ENCODE measurements at regions not wholly inside any gene's neighbourhood (a gene's known extent, or its start where the extent isn't known, plus 50 kb on each side); places are given as distances from the start of the nearest gene placed in this dataset.

DNA sequence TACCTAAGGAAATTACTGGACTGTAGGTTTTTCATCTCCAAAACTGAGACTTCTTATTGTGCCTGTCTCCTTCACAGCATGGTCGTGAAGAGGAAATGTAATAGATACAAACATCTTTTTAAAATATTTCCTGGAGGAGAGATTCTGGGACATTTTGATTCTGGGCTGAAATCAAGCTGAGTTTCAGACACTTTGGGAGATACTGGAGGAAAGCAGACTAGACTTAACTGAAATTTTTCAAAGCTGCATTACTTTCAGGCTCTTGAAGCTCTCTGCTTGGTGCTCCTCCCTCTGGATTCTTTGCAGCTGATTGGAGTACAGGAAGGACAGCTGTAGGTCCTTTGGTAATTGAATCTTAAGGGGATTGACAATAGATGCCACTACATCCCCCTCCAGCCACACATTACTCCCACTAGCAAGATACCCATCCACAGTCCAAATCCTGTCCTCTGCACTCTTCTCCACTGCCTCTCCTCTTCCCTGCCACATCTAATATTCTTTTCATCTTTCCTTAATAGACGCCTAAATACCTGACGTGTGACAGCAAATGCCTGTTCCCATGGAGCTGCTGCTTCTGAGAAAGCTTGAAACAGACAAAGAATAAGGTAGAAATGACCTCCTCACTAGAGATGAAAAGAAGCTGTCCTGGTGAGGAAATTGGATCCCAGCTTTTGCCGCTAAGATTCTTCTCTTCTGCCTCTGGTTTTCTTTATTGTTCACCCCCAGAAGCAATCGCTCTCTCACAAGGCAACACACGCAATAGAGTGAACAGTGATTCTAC lies 111.5 kb upstream of the PHYHIPL start:
- Histone ChIP-seq H3K9me2 (ENCODE audit: insufficient read depth, low read length) (no peaks in the 10 kb centered on the region), H3F3A (ENCODE audit: insufficient read depth, low read length, poor library complexity, severe bottlenecking) (peaks cover 4% of the 10 kb centered on the region), H3K4me3 (ENCODE audit: low read length) (peak overlapping the region; percentile 32), H3K9me3 (ENCODE audit: low read length) (no peaks in the 10 kb centered on the region), H4K20me1 (ENCODE audit: insufficient read depth) (no peaks in the 10 kb centered on the region), H3K27me3 (ENCODE audit: insufficient read depth, low read depth, low read length) (no peaks in the 10 kb centered on the region), H2AFZ (ENCODE audit: low read depth, low read length) (no peak overlapping the region), H3K36me3 (ENCODE audit: insufficient read depth, low read length) (no peaks in the 10 kb centered on the region), H3K27ac (ENCODE audit: low read length) (peak overlapping the region; percentile 71), H3K79me2 (replicated peaks; ENCODE audit: insufficient read depth, low read length) (no peaks in the 10 kb centered on the region), H3K4me2 (ENCODE audit: low read length) (no peak overlapping the region), H3K9ac (ENCODE audit: low read length) (peak overlapping the region; percentile 41)
- TF ChIP-seq TAF1 (IDR thresholded peaks at IDR 0.05; ENCODE audit: low read depth) (no peak), POLR2AphosphoS5 (IDR thresholded peaks at IDR 0.05) (peak; percentile 36), SMC3 (conservative IDR thresholded peaks at IDR 0.05; ENCODE audit: poor library complexity) (peak; percentile 26), EP300 (conservative IDR thresholded peaks at IDR 0.05; ENCODE audit: poor library complexity, severe bottlenecking) (peak; percentile 57)
- TF ChIP-seq, protein P1, sequence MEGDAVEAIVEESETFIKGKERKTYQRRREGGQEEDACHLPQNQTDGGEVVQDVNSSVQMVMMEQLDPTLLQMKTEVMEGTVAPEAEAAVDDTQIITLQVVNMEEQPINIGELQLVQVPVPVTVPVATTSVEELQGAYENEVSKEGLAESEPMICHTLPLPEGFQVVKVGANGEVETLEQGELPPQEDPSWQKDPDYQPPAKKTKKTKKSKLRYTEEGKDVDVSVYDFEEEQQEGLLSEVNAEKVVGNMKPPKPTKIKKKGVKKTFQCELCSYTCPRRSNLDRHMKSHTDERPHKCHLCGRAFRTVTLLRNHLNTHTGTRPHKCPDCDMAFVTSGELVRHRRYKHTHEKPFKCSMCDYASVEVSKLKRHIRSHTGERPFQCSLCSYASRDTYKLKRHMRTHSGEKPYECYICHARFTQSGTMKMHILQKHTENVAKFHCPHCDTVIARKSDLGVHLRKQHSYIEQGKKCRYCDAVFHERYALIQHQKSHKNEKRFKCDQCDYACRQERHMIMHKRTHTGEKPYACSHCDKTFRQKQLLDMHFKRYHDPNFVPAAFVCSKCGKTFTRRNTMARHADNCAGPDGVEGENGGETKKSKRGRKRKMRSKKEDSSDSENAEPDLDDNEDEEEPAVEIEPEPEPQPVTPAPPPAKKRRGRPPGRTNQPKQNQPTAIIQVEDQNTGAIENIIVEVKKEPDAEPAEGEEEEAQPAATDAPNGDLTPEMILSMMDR (IDR thresholded peaks at IDR 0.05; ENCODE audit: poor library complexity, severe bottlenecking), result no peak
- TF ChIP-seq, protein P2, sequence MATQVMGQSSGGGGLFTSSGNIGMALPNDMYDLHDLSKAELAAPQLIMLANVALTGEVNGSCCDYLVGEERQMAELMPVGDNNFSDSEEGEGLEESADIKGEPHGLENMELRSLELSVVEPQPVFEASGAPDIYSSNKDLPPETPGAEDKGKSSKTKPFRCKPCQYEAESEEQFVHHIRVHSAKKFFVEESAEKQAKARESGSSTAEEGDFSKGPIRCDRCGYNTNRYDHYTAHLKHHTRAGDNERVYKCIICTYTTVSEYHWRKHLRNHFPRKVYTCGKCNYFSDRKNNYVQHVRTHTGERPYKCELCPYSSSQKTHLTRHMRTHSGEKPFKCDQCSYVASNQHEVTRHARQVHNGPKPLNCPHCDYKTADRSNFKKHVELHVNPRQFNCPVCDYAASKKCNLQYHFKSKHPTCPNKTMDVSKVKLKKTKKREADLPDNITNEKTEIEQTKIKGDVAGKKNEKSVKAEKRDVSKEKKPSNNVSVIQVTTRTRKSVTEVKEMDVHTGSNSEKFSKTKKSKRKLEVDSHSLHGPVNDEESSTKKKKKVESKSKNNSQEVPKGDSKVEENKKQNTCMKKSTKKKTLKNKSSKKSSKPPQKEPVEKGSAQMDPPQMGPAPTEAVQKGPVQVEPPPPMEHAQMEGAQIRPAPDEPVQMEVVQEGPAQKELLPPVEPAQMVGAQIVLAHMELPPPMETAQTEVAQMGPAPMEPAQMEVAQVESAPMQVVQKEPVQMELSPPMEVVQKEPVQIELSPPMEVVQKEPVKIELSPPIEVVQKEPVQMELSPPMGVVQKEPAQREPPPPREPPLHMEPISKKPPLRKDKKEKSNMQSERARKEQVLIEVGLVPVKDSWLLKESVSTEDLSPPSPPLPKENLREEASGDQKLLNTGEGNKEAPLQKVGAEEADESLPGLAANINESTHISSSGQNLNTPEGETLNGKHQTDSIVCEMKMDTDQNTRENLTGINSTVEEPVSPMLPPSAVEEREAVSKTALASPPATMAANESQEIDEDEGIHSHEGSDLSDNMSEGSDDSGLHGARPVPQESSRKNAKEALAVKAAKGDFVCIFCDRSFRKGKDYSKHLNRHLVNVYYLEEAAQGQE (IDR thresholded peaks at IDR 0.05; ENCODE audit: borderline replicate concordance), result peak; percentile 59

DNA sequence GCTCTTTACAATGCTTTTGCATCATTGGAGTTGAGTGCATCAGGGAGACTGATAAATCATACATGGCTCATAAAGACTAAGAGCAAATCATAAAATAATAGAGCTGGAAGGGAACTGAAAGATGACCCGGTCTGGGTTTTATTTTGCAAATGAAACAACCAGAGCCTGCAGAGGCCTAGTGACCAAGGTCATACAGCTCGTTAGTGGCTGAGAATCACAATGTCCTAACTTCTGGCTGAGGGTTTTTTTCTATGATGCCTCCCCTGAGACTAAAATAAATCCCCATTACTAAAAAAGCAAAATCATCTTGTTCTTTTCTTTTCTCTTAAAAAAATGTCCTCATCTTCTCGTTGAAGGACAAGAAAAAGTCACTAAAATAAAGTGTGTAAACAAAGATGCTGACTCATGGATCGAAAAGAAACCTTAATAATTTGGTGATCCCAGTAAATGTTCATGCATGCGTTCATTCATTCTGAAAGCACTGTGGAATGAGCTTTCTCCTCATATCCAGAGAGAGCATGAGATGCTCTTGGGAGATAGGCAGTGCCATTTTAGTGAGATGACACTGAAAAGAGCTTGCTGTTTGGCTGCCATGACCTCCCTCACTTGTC lies 107.8 kb upstream of the PHYHIPL start:
- Histone ChIP-seq H4K20me1 (ENCODE audit: insufficient read depth) (no peaks in the 10 kb centered on the region), H3K9ac (ENCODE audit: low read length) (no peak overlapping the region), H3K9me2 (ENCODE audit: insufficient read depth, low read length) (no peaks in the 10 kb centered on the region), H3K36me3 (ENCODE audit: insufficient read depth, low read length) (no peaks in the 10 kb centered on the region), H3K79me2 (replicated peaks; ENCODE audit: insufficient read depth, low read length) (no peaks in the 10 kb centered on the region), H3K4me2 (ENCODE audit: low read length) (no peak overlapping the region), H3K27me3 (ENCODE audit: insufficient read depth, low read depth, low read length) (no peaks in the 10 kb centered on the region), H3F3A (ENCODE audit: insufficient read depth, low read length, poor library complexity, severe bottlenecking) (peaks cover 4% of the 10 kb centered on the region), H3K27ac (ENCODE audit: low read length) (no peak overlapping the region), H2AFZ (ENCODE audit: low read depth, low read length) (no peak overlapping the region), H3K9me3 (ENCODE audit: low read length) (no peaks in the 10 kb centered on the region), H3K4me3 (ENCODE audit: low read length) (no peak overlapping the region)
- TF ChIP-seq SMC3 (conservative IDR thresholded peaks at IDR 0.05; ENCODE audit: poor library complexity) (no peak), EP300 (conservative IDR thresholded peaks at IDR 0.05; ENCODE audit: poor library complexity, severe bottlenecking) (no peak), MXI1 (conservative IDR thresholded peaks at IDR 0.05; ENCODE audit: poor library complexity, severe bottlenecking) (no peak), POLR2AphosphoS5 (IDR thresholded peaks at IDR 0.05) (no peak), EZH2 (IDR thresholded peaks at IDR 0.05; ENCODE audit: borderline replicate concordance, insufficient read depth, low read length, poor library complexity, severe bottlenecking) (no peak), RAD21 (conservative IDR thresholded peaks at IDR 0.05) (no peak), TAF1 (IDR thresholded peaks at IDR 0.05; ENCODE audit: low read depth) (no peak)
- TF ChIP-seq, protein P2 (IDR thresholded peaks at IDR 0.05; ENCODE audit: borderline replicate concordance), result no peak
- TF ChIP-seq, protein P1 (IDR thresholded peaks at IDR 0.05; ENCODE audit: poor library complexity, severe bottlenecking), result no peak
